ENCODE measurements at regions not wholly inside any gene's neighbourhood (a gene's known extent, or its start where the extent isn't known, plus 50 kb on each side); places are given as distances from the start of the nearest gene placed in this dataset.

DNA sequence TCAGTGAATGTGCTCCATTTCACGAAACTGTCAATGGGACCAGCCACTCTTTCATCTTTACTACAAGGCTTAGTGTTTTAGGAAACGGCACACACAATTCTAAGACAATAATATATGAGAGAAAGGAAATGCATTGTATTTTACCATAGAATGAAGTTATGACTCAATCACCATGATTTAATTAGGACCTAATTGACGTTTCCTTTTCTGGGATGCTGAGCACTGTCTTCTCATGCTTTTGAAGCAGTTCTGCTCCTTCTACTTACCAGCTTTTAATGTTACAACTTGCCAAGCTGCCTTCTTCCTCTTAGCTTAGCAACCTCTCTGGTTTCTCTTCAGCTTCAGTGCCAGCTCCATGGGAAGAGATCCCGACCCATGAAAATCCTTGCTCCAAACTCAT is 94.3 kb upstream of the SERPINE2 start:
- no peak for TF ChIP-seq POLR2AphosphoS5 (IDR thresholded peaks at IDR 0.05)
- TF ChIP-seq, protein P1, sequence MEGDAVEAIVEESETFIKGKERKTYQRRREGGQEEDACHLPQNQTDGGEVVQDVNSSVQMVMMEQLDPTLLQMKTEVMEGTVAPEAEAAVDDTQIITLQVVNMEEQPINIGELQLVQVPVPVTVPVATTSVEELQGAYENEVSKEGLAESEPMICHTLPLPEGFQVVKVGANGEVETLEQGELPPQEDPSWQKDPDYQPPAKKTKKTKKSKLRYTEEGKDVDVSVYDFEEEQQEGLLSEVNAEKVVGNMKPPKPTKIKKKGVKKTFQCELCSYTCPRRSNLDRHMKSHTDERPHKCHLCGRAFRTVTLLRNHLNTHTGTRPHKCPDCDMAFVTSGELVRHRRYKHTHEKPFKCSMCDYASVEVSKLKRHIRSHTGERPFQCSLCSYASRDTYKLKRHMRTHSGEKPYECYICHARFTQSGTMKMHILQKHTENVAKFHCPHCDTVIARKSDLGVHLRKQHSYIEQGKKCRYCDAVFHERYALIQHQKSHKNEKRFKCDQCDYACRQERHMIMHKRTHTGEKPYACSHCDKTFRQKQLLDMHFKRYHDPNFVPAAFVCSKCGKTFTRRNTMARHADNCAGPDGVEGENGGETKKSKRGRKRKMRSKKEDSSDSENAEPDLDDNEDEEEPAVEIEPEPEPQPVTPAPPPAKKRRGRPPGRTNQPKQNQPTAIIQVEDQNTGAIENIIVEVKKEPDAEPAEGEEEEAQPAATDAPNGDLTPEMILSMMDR (IDR thresholded peaks at IDR 0.05), result no peak

All from gastroesophageal sphincter (tissue), 3 donors.